ENCODE measurements at regions not wholly inside any gene's neighbourhood (a gene's known extent, or its start where the extent isn't known, plus 50 kb on each side); places are given as distances from the start of the nearest gene placed in this dataset.

- H3K4me3 ChIP-seq (ENCODE audit: low read length), result no peak overlapping the region
- no peak for DNase-seq
- no peak overlapping the region for H3K27ac ChIP-seq (ENCODE audit: low read length)
- no peaks in the 10 kb centered on the region for H3K4me1 ChIP-seq (ENCODE audit: low read length)
- H3K9me2 ChIP-seq (replicated peaks; ENCODE audit: insufficient read depth, low read length), result no peaks in the 10 kb centered on the region
- no peaks in the 10 kb centered on the region for H3K36me3 ChIP-seq (replicated peaks; ENCODE audit: insufficient read depth, low read length)
- H3K4me2 ChIP-seq (ENCODE audit: low read depth, low read length), result no peak overlapping the region
- H3K79me2 ChIP-seq (ENCODE audit: low read length), result no peaks in the 10 kb centered on the region
- no peak overlapping the region for H3K9ac ChIP-seq (ENCODE audit: low read length)
- H3K27me3 ChIP-seq (replicated peaks; ENCODE audit: insufficient read depth, low read length), result no peaks in the 10 kb centered on the region
- TF ChIP-seq CTCF (IDR thresholded peaks at IDR 0.05; ENCODE audit: low read length) (no peak), EZH2 (optimal IDR thresholded peaks at IDR 0.05; ENCODE audit: low read depth, low read length) (no peak), EZH2phosphoT487 (IDR thresholded peaks at IDR 0.05; ENCODE audit: low read length) (no peak)
- H3F3A ChIP-seq (ENCODE audit: insufficient read depth, low read length), result no peaks in the 10 kb centered on the region
- no peak overlapping the region for H2AFZ ChIP-seq (ENCODE audit: low read length)
- H4K20me1 ChIP-seq (ENCODE audit: insufficient read depth, low read length), result no peaks in the 10 kb centered on the region
- no peaks in the 10 kb centered on the region for H3K9me3 ChIP-seq (replicated peaks; ENCODE audit: insufficient read depth, low read length)
Measured at GRCh38 chr6:135616655-135617054, 119.1 kb upstream of the AHI1 start.

GRCh38 chr6:135617222-135617621 is 119.7 kb upstream of the AHI1 start:
- Histone ChIP-seq H3K36me3 (replicated peaks; ENCODE audit: insufficient read depth, low read length) (no peaks in the 10 kb centered on the region), H3K27ac (ENCODE audit: low read length) (no peak overlapping the region), H3F3A (ENCODE audit: insufficient read depth, low read length) (no peaks in the 10 kb centered on the region), H3K9ac (ENCODE audit: low read length) (no peak overlapping the region), H4K20me1 (ENCODE audit: insufficient read depth, low read length) (no peaks in the 10 kb centered on the region), H3K79me2 (ENCODE audit: low read length) (no peaks in the 10 kb centered on the region), H3K4me3 (ENCODE audit: low read length) (no peak overlapping the region), H3K27me3 (replicated peaks; ENCODE audit: insufficient read depth, low read length) (no peaks in the 10 kb centered on the region), H3K9me2 (replicated peaks; ENCODE audit: insufficient read depth, low read length) (no peaks in the 10 kb centered on the region), H3K4me1 (ENCODE audit: low read length) (no peaks in the 10 kb centered on the region), H3K4me2 (ENCODE audit: low read depth, low read length) (no peak overlapping the region), H3K9me3 (replicated peaks; ENCODE audit: insufficient read depth, low read length) (no peaks in the 10 kb centered on the region), H2AFZ (ENCODE audit: low read length) (no peak overlapping the region)
- TF ChIP-seq EZH2 (optimal IDR thresholded peaks at IDR 0.05; ENCODE audit: low read depth, low read length), result no peak
- no peak for TF ChIP-seq CTCF (IDR thresholded peaks at IDR 0.05; ENCODE audit: low read length)
- TF ChIP-seq EZH2phosphoT487 (IDR thresholded peaks at IDR 0.05; ENCODE audit: low read length), result no peak
- DNase-seq, result no peak

GRCh38 chr6:135622081-135622480 is 124.5 kb upstream of the AHI1 start:
- H3K9me2 ChIP-seq (replicated peaks; ENCODE audit: insufficient read depth, low read length), result no peaks in the 10 kb centered on the region
- TF ChIP-seq EZH2phosphoT487 (IDR thresholded peaks at IDR 0.05; ENCODE audit: low read length) (no peak), CTCF (IDR thresholded peaks at IDR 0.05; ENCODE audit: low read length) (no peak), EZH2 (optimal IDR thresholded peaks at IDR 0.05; ENCODE audit: low read depth, low read length) (no peak)
- DNase-seq, result no peak

More at GRCh38 chr6:135622081-135622480, 124.5 kb upstream of the AHI1 start:
- Histone ChIP-seq H3F3A (ENCODE audit: insufficient read depth, low read length) (no peaks in the 10 kb centered on the region), H3K79me2 (ENCODE audit: low read length) (no peaks in the 10 kb centered on the region), H3K9ac (ENCODE audit: low read length) (no peak overlapping the region), H3K27me3 (replicated peaks; ENCODE audit: insufficient read depth, low read length) (no peaks in the 10 kb centered on the region), H3K36me3 (replicated peaks; ENCODE audit: insufficient read depth, low read length) (no peaks in the 10 kb centered on the region), H2AFZ (ENCODE audit: low read length) (no peak overlapping the region), H4K20me1 (ENCODE audit: insufficient read depth, low read length) (no peaks in the 10 kb centered on the region), H3K27ac (ENCODE audit: low read length) (no peak overlapping the region), H3K9me3 (replicated peaks; ENCODE audit: insufficient read depth, low read length) (no peaks in the 10 kb centered on the region), H3K4me3 (ENCODE audit: low read length) (no peak overlapping the region), H3K4me2 (ENCODE audit: low read depth, low read length) (no peak overlapping the region), H3K4me1 (ENCODE audit: low read length) (no peaks in the 10 kb centered on the region)
